ENCODE measurements at regions not wholly inside any gene's neighbourhood (a gene's known extent, or its start where the extent isn't known, plus 50 kb on each side); places are given as distances from the start of the nearest gene placed in this dataset.

DNA sequence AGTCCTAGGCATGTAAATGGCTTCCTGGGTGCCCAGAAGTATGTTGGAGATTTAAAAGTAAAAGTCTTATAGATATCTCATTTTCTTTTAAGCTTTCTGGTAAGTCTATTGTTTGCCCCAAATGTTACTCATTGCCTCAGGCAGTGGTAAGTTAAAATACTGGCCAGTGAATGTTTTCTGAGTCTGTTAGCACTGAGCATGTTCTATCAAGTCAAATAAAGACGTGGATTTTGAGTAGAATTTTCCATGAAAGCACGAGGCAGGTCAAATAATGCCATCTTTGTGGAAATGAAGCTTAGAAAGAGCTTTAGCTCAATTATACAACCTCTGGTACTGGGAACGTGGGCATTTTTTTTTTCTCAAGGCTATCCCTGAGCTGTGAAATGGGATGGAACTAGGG is 651.3 kb upstream of the ACO1 start:
- no peak for TF ChIP-seq CTCF (IDR thresholded peaks at IDR 0.05; ENCODE audit: extremely low read depth in 1 of 2, insufficient read depth in 1 of 2, low read depth in 1 of 2, low read length in 2 of 2)
- TF ChIP-seq POLR2AphosphoS5 (IDR thresholded peaks at IDR 0.05; ENCODE audit: insufficient read depth, low read depth, low read length) = no peak
- no peak for TF ChIP-seq JUN (IDR thresholded peaks at IDR 0.05; ENCODE audit: borderline replicate concordance, insufficient read depth, insufficient read length, low read depth)
- TF ChIP-seq POLR2A (IDR thresholded peaks at IDR 0.05; ENCODE audit: low read depth, low read length) = no peak
- no peak for TF ChIP-seq EZH2 (IDR thresholded peaks at IDR 0.05; ENCODE audit: borderline replicate concordance, low read depth, low read length, severe bottlenecking)
- TF ChIP-seq GATA2 (IDR thresholded peaks at IDR 0.05; ENCODE audit: insufficient read depth, insufficient read length, low read depth, low read length) = no peak
